HCT116 (cell line): ENCODE measurements at regions not wholly inside any gene's neighbourhood (a gene's known extent, or its start where the extent isn't known, plus 50 kb on each side); places are given as distances from the start of the nearest gene placed in this dataset.

Experiments
- ATAC-seq: fragments of 200-7000 bp; cut with Tn5 transposase; 2 replicates; pipeline ENCODE4 v1.9.1; 2020; ENCODE audit warnings: mild to moderate bottlenecking, moderate library complexity
- BruUV-seq: library from RNA; stranded (reverse); fragments of 400-500 nt; replicated peaks from 2 replicates; lab custom pipeline; 2021; lab: Mats Ljungman, UMichigan
- CTCF ChIA-PET: fragments of 300-600 bp; sonication (Branson Sonifier 250); formaldehyde crosslinking; loops from one replicate; lab custom pipeline; 2021; ENCODE audit warnings: antibody characterized with exemption; lab: Charles Lee
- POLR2A ChIA-PET: fragments of 300-600, 350-600 bp; sonication (Branson Sonifier 250); formaldehyde crosslinking; loops from one replicate; lab custom pipeline; 2021; ENCODE audit warnings: antibody characterized with exemption; lab: Charles Lee
- RAD21 ChIA-PET, 2 experiments: fragments of 300-600 bp; sonication (Branson Sonifier 250); formaldehyde crosslinking; loops; one replicate each; lab custom pipeline; 2023; ENCODE audit warnings: low total read pairs in 2 of 2; ENCODE audit not compliant: uncharacterized antibody in 2 of 2, unreplicated experiment in 2 of 2, low non-redundant PET in 1 of 2; lab: Charles Lee
- DNase-seq: peaks from one replicate; pipeline ENCODE4 v3.0.0-alpha.2; 2010; ENCODE audit warnings: low read depth, low spot score
- H2AFZ ChIP-seq: fragments of 200-600 bp; shearing (Covaris generic), sonication (generic); 2 replicates; pipeline ENCODE4 v1.6.1; 2017; ENCODE audit warnings: low read depth, mixed run types, mixed read lengths, antibody characterized with exemption, low read length; ENCODE audit not compliant: poor library complexity, severe bottlenecking
- H3K27ac ChIP-seq: 2 replicates; pipeline ENCODE4 v1.5.1; 2012; ENCODE audit warnings: low read depth, low read length
- H3K27me3 ChIP-seq: fragments of 200-600 bp; sonication (generic); 2 replicates; pipeline ENCODE4 v1.6.1; 2016; ENCODE audit warnings: mixed run types, low read length, mixed read lengths; ENCODE audit not compliant: insufficient read depth
- H3K36me3 ChIP-seq, 2 experiments: fragments of 200-500 bp in 1 of 2; fragments of 200-600 bp in 1 of 2; sonication (Bioruptor generic) in 1 of 2; sonication (generic) in 1 of 2; 2 replicates each; pipeline versions ENCODE4 v1.5.1 to v1.6.1; 2014 to 2016; ENCODE audit warnings: low read length in 2 of 2, inconsistent platforms in 1 of 2, mixed read lengths in 1 of 2, mixed run types in 1 of 2; ENCODE audit not compliant: insufficient read depth in 2 of 2, control insufficient read depth in 1 of 2
- H3K4me1 ChIP-seq, 2 experiments: fragments of 200-600 bp in 1 of 2; sonication (generic) in 1 of 2; 2 replicates each; pipeline versions ENCODE4 v1.5.1 to v1.6.1; 2012 to 2017; ENCODE audit warnings: low read length in 2 of 2, inconsistent platforms in 1 of 2, mild to moderate bottlenecking in 1 of 2, mixed read lengths in 1 of 2, mixed run types in 1 of 2, moderate library complexity in 1 of 2; ENCODE audit not compliant: insufficient read depth in 2 of 2, control insufficient read depth in 1 of 2
- H3K4me2 ChIP-seq: fragments of 200-600 bp; sonication (generic); 2 replicates; pipeline ENCODE4 v1.6.1; 2017; ENCODE audit warnings: mixed run types, low read length, mixed read lengths
- H3K4me3 ChIP-seq, 2 experiments: fragments of 200-600 bp in 1 of 2; sonication (generic) in 1 of 2; replicated peaks in 1 of 2; 2 replicates each; pipeline ENCODE4 v1.5.1; 2011 to 2016; ENCODE audit warnings: low read length in 2 of 2, control low read depth in 1 of 2, low read depth in 1 of 2, mild to moderate bottlenecking in 1 of 2, mixed read lengths in 1 of 2, mixed run types in 1 of 2
- H3K79me2 ChIP-seq: fragments of 200-600 bp; sonication (generic); 2 replicates; pipeline ENCODE4 v1.6.1; 2017; ENCODE audit warnings: mild to moderate bottlenecking, mixed run types, low read length, moderate library complexity, mixed read lengths; ENCODE audit not compliant: insufficient read depth
- H3K9ac ChIP-seq: fragments of 200-600 bp; sonication (generic); 2 replicates; pipeline ENCODE4 v1.6.1; 2016; ENCODE audit warnings: low read length, mixed read lengths
- H3K9me2 ChIP-seq: fragments of 200-600 bp; sonication (generic), shearing (Covaris generic); 2 replicates; pipeline ENCODE4 v1.6.1; 2017; ENCODE audit warnings: mixed run types, mild to moderate bottlenecking, moderate library complexity; ENCODE audit not compliant: insufficient read depth
- H3K9me3 ChIP-seq, 2 experiments: fragments of 200-500 bp in 1 of 2; fragments of 200-600 bp in 1 of 2; sonication (Bioruptor generic) in 1 of 2; sonication (generic) in 1 of 2; 2 replicates each; pipeline ENCODE4 v1.6.1; 2014 to 2017; ENCODE audit warnings: low read length in 2 of 2, mixed read lengths in 2 of 2, inconsistent platforms in 1 of 2, low read depth in 1 of 2, mild to moderate bottlenecking in 1 of 2, mixed run types in 1 of 2, moderate library complexity in 1 of 2; ENCODE audit not compliant: control insufficient read depth in 1 of 2, insufficient read depth in 1 of 2
- H4K20me1 ChIP-seq: fragments of 200-600 bp; sonication (generic), shearing (Covaris generic); 2 replicates; pipeline ENCODE4 v1.6.1; 2017; ENCODE audit warnings: mixed run types, mild to moderate bottlenecking, moderate library complexity; ENCODE audit not compliant: insufficient read depth
- ATF3 ChIP-seq: IDR thresholded peaks from 2 replicates; pipeline ENCODE4 v1.6.1; 2012
- CBX3 ChIP-seq: IDR thresholded peaks from 2 replicates; pipeline ENCODE4 v1.6.1; 2012; ENCODE audit warnings: low read depth
- CEBPB ChIP-seq: IDR thresholded peaks from 2 replicates; pipeline ENCODE4 v1.6.1; 2012; ENCODE audit warnings: low read depth
- CTCF ChIP-seq, 3 experiments: fragments of 200-600 bp in 1 of 3; sonication (generic) in 1 of 3; IDR thresholded peaks in 2 of 3; conservative IDR thresholded peaks in 1 of 3; 2 replicates each; pipeline ENCODE4 v1.5.1; 2012 to 2017; ENCODE audit warnings: low read depth in 2 of 3, low read length in 2 of 3, antibody characterized with exemption in 1 of 3, borderline replicate concordance in 1 of 3, control low read depth in 1 of 3, mild to moderate bottlenecking in 1 of 3, mixed read lengths in 1 of 3, mixed run types in 1 of 3, moderate library complexity in 1 of 3; ENCODE audit not compliant: insufficient read depth in 1 of 3
- ELF1 ChIP-seq: IDR thresholded peaks from 2 replicates; pipeline ENCODE4 v1.6.1; 2012; ENCODE audit warnings: low read depth, borderline replicate concordance
- EZH2 ChIP-seq: fragments of 200-600 bp; sonication (generic); IDR thresholded peaks from 2 replicates; pipeline ENCODE4 v1.6.1; 2017; ENCODE audit warnings: antibody characterized with exemption, mixed run types
- FOSL1 ChIP-seq: IDR thresholded peaks from 2 replicates; pipeline ENCODE4 v1.6.1; 2012; ENCODE audit warnings: low read depth
- JUND ChIP-seq: IDR thresholded peaks from 2 replicates; pipeline ENCODE4 v1.6.1; 2012
- MAX ChIP-seq: IDR thresholded peaks from 2 replicates; pipeline ENCODE4 v1.6.1; 2012
- POLR2A ChIP-seq: IDR thresholded peaks from 2 replicates; pipeline ENCODE4 v1.7.0; 2011; ENCODE audit warnings: borderline replicate concordance; ENCODE audit not compliant: insufficient read depth, insufficient read length; ENCODE audit errors: extremely low read depth
- POLR2AphosphoS5 ChIP-seq: IDR thresholded peaks from 2 replicates; pipeline ENCODE4 v1.6.1; 2011; ENCODE audit warnings: mild to moderate bottlenecking, low read depth, low read length, moderate library complexity
- RAD21 ChIP-seq: IDR thresholded peaks from 2 replicates; pipeline ENCODE4 v1.6.1; 2012; ENCODE audit warnings: low read depth, mild to moderate bottlenecking
- REST ChIP-seq: IDR thresholded peaks from 2 replicates; pipeline ENCODE4 v1.6.1; 2012; ENCODE audit warnings: low read depth
- SIN3A ChIP-seq: IDR thresholded peaks from 2 replicates; pipeline ENCODE4 v1.6.1; 2012; ENCODE audit warnings: low read depth
- SP1 ChIP-seq: IDR thresholded peaks from 2 replicates; pipeline ENCODE4 v1.6.1; 2012; ENCODE audit warnings: low read depth
- SRF ChIP-seq: IDR thresholded peaks from 2 replicates; pipeline ENCODE4 v1.6.1; 2012; ENCODE audit warnings: low read depth
- YY1 ChIP-seq: IDR thresholded peaks from 2 replicates; pipeline ENCODE4 v1.6.1; 2011; ENCODE audit warnings: low read length, low read depth, moderate library complexity, mild to moderate bottlenecking; ENCODE audit not compliant: insufficient replicate concordance; ENCODE audit errors: extremely low read depth
- ZBTB33 ChIP-seq: IDR thresholded peaks from 2 replicates; pipeline ENCODE4 v1.6.1; 2011; ENCODE audit warnings: mild to moderate bottlenecking, low read length, moderate library complexity; ENCODE audit not compliant: insufficient replicate concordance; ENCODE audit errors: extremely low read depth
- ZFX ChIP-seq: fragments of 450-650 bp; IDR thresholded peaks from 2 replicates; pipeline ENCODE4 v1.6.1; 2017
- ZNF274 ChIP-seq: fragments of 200-500 bp; sonication (Bioruptor generic); IDR thresholded peaks from 2 replicates; pipeline ENCODE4 v1.6.1; 2014; ENCODE audit warnings: mild to moderate bottlenecking, low read depth, low read length, inconsistent platforms
- intact Hi-C: fragments of 100-400 bp; cut with micrococcal nuclease; formaldehyde crosslinking; loops from 2 replicates; pipeline ENCODE4 v1.10.0; 2022

- Histone ChIP-seq H3K27ac (no peak overlapping the region), H3K4me2 (no peak overlapping the region), H3K4me3 (no peak overlapping the region)
- POLR2A ChIA-PET, result no interaction called here
- no peak for ATAC-seq
- no peak for TF ChIP-seq SRF
- TF ChIP-seq RAD21, result no peak
- TF ChIP-seq ZNF274, result no peak
- no peak for TF ChIP-seq YY1
- TF ChIP-seq REST, result no peak
- no peak for TF ChIP-seq CEBPB
- no peak for TF ChIP-seq EZH2
- no peak for TF ChIP-seq JUND
- no peak for TF ChIP-seq FOSL1
- TF ChIP-seq POLR2A, result no peak
- TF ChIP-seq CBX3, result no peak
- TF ChIP-seq POLR2AphosphoS5, result no peak
- no peak for TF ChIP-seq ZBTB33
- TF ChIP-seq CTCF (IDR thresholded peaks at IDR 0.05 in 2 of 3, conservative IDR thresholded peaks at IDR 0.05 in 1 of 3; ENCODE audit: borderline replicate concordance in 1 of 3, insufficient read depth in 1 of 3, low read depth in 2 of 3, low read length in 2 of 3), result no peak
- TF ChIP-seq MAX, result no peak
- TF ChIP-seq SP1, result no peak
- TF ChIP-seq ZFX, result no peak
- no peak for TF ChIP-seq SIN3A
- no peak for TF ChIP-seq ATF3
- TF ChIP-seq ELF1, result no peak
- TF ChIP-seq, all 23 proteins: peak for 0
- intact Hi-C loops, result no loop called here
- no peak for DNase-seq
- Histone ChIP-seq H3K9me2 (no peaks in the 10 kb centered on the region), H3K79me2 (no peaks in the 10 kb centered on the region), H3K36me3 (no peaks in the 10 kb centered on the region), H3K27me3 (no peaks in the 10 kb centered on the region), H3K9ac (no peak overlapping the region), H3K4me1 (no peaks in the 10 kb centered on the region), H3K9me3 (no peaks in the 10 kb centered on the region), H2AFZ (no peak overlapping the region), H4K20me1 (no peaks in the 10 kb centered on the region)
- RAD21 ChIA-PET, result no interaction called here
- CTCF ChIA-PET, result no interaction called here
- no TSS peak for BruUV-seq
These were observed 345.5 kb upstream of the MGAT4C start for GRCh38 chr12:86601550-86602308.
